ENCODE measurements at regions not wholly inside any gene's neighbourhood (a gene's known extent, or its start where the extent isn't known, plus 50 kb on each side); places are given as distances from the start of the nearest gene placed in this dataset.

DNA sequence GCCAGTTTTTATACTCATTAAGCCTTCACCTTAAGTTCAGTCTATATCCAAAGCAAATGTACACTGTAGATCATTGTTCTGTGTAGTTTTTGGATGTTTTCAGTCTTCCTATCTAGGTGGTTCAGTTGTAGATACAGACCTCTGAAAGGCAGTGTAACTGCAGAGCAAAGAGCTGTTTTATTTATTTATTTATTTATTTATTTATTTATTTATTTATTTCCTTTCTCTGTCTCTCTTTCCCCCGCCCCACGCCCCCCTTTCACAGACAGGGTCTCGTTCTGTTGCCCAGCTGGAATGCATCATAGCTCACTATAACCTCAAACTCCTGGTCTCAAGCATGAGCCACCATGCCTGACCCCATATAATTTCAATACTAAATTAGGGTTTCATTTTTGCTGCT, 281.8 kb upstream of the KLHL1 start:
- no peaks in the 10 kb centered on the region for H3K4me1 Mint-ChIP-seq (ENCODE audit: low read depth, unreplicated experiment)
- Histone ChIP-seq H3K27me3 (ENCODE audit: insufficient read depth, low read length) (no peaks in the 10 kb centered on the region), H3K4me3 (ENCODE audit: insufficient read depth, low read depth, low read length) (no peak overlapping the region), H3K9ac (ENCODE audit: low read length) (no peak overlapping the region), H3K27ac (ENCODE audit: low read depth, low read length) (no peak overlapping the region), H3K9me3 (ENCODE audit: insufficient read depth, low read depth, low read length) (no peaks in the 10 kb centered on the region), H3K4me1 (ENCODE audit: insufficient read depth, low read length) (no peaks in the 10 kb centered on the region), H2AFZ (ENCODE audit: low read depth, low read length) (no peak overlapping the region), H4K20me1 (ENCODE audit: insufficient read depth, low read length) (no peaks in the 10 kb centered on the region), H3K79me2 (ENCODE audit: insufficient read depth, low read length) (no peaks in the 10 kb centered on the region), H3K4me2 (ENCODE audit: low read length) (no peak overlapping the region), H3K36me3 (ENCODE audit: insufficient read depth, low read length) (no peaks in the 10 kb centered on the region)
- H3K9me3 Mint-ChIP-seq (ENCODE audit: unreplicated experiment), result peaks cover 3% of the 10 kb centered on the region
- TF ChIP-seq, protein P1, sequence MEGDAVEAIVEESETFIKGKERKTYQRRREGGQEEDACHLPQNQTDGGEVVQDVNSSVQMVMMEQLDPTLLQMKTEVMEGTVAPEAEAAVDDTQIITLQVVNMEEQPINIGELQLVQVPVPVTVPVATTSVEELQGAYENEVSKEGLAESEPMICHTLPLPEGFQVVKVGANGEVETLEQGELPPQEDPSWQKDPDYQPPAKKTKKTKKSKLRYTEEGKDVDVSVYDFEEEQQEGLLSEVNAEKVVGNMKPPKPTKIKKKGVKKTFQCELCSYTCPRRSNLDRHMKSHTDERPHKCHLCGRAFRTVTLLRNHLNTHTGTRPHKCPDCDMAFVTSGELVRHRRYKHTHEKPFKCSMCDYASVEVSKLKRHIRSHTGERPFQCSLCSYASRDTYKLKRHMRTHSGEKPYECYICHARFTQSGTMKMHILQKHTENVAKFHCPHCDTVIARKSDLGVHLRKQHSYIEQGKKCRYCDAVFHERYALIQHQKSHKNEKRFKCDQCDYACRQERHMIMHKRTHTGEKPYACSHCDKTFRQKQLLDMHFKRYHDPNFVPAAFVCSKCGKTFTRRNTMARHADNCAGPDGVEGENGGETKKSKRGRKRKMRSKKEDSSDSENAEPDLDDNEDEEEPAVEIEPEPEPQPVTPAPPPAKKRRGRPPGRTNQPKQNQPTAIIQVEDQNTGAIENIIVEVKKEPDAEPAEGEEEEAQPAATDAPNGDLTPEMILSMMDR (IDR thresholded peaks at IDR 0.05; ENCODE audit: insufficient read depth, low read depth, low read length), result no peak
- TF ChIP-seq EZH2 (IDR thresholded peaks at IDR 0.05; ENCODE audit: insufficient read depth, low read length), result no peak
- H3K4me3 Mint-ChIP-seq (ENCODE audit: unreplicated experiment), result no peak overlapping the region
- H3K27me3 Mint-ChIP-seq (ENCODE audit: low read depth, unreplicated experiment), result no peaks in the 10 kb centered on the region
- DNase-seq (ENCODE audit: low read depth), result no peak
- H3K36me3 Mint-ChIP-seq (ENCODE audit: low read depth, unreplicated experiment), result no peaks in the 10 kb centered on the region
- FAIRE-seq, result no peak
- H3K27ac Mint-ChIP-seq (ENCODE audit: unreplicated experiment), result no peak overlapping the region

GRCh38 chr13:70388935-70389334, 280.7 kb upstream of the KLHL1 start:
- Histone ChIP-seq H3K4me1 (ENCODE audit: insufficient read depth, low read length) (no peaks in the 10 kb centered on the region), H3K27me3 (ENCODE audit: insufficient read depth, low read length) (no peaks in the 10 kb centered on the region), H2AFZ (ENCODE audit: low read depth, low read length) (no peak overlapping the region), H3K36me3 (ENCODE audit: insufficient read depth, low read length) (no peaks in the 10 kb centered on the region), H3K27ac (ENCODE audit: low read depth, low read length) (no peak overlapping the region), H3K9ac (ENCODE audit: low read length) (no peak overlapping the region), H3K9me3 (ENCODE audit: insufficient read depth, low read depth, low read length) (no peaks in the 10 kb centered on the region), H4K20me1 (ENCODE audit: insufficient read depth, low read length) (no peaks in the 10 kb centered on the region), H3K4me2 (ENCODE audit: low read length) (no peak overlapping the region), H3K4me3 (ENCODE audit: insufficient read depth, low read depth, low read length) (no peak overlapping the region), H3K79me2 (ENCODE audit: insufficient read depth, low read length) (no peaks in the 10 kb centered on the region)
- DNase-seq (ENCODE audit: low read depth) (no peak), FAIRE-seq (no peak)
- H3K27ac Mint-ChIP-seq (ENCODE audit: unreplicated experiment), result no peak overlapping the region
- no peaks in the 10 kb centered on the region for H3K27me3 Mint-ChIP-seq (ENCODE audit: low read depth, unreplicated experiment)
- no peaks in the 10 kb centered on the region for H3K4me1 Mint-ChIP-seq (ENCODE audit: low read depth, unreplicated experiment)
- no peaks in the 10 kb centered on the region for H3K36me3 Mint-ChIP-seq (ENCODE audit: low read depth, unreplicated experiment)
- H3K9me3 Mint-ChIP-seq (ENCODE audit: unreplicated experiment), result peaks cover 3% of the 10 kb centered on the region
- no peak overlapping the region for H3K4me3 Mint-ChIP-seq (ENCODE audit: unreplicated experiment)
- TF ChIP-seq EZH2 (IDR thresholded peaks at IDR 0.05; ENCODE audit: insufficient read depth, low read length), result no peak
- TF ChIP-seq, protein P1 (IDR thresholded peaks at IDR 0.05; ENCODE audit: insufficient read depth, low read depth, low read length), result no peak

DNA sequence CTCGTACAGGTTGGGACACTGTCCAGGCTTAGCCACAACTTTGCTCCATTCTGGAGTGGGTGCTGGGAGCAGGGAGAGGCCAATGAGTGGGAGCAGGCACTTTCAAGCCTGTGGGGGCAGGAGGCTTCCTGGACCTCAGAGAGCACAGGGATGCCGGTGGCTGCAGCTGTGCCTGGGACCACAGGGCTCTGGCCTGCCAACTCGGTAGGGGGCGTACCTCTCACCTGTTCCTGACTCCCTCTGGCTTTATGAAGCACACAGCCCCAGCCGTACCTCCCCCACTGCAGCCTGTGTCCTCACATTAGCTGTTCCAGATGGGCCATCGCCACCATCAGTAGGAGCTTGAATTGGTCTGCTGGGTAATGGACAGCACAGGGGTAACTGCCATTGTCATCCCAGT, 278.7 kb upstream of the KLHL1 start:
- FAIRE-seq, result no peak
- Mint-ChIP-seq H3K4me1 (ENCODE audit: low read depth, unreplicated experiment) (no peaks in the 10 kb centered on the region), H3K36me3 (ENCODE audit: low read depth, unreplicated experiment) (no peaks in the 10 kb centered on the region), H3K27ac (ENCODE audit: unreplicated experiment) (no peak overlapping the region), H3K9me3 (ENCODE audit: unreplicated experiment) (peaks cover 3% of the 10 kb centered on the region), H3K4me3 (ENCODE audit: unreplicated experiment) (no peak overlapping the region), H3K27me3 (ENCODE audit: low read depth, unreplicated experiment) (no peaks in the 10 kb centered on the region)
- Histone ChIP-seq H3K4me3 (ENCODE audit: insufficient read depth, low read depth, low read length) (no peak overlapping the region), H3K4me1 (ENCODE audit: insufficient read depth, low read length) (no peaks in the 10 kb centered on the region), H4K20me1 (ENCODE audit: insufficient read depth, low read length) (no peaks in the 10 kb centered on the region), H3K27me3 (ENCODE audit: insufficient read depth, low read length) (no peaks in the 10 kb centered on the region), H3K79me2 (ENCODE audit: insufficient read depth, low read length) (no peaks in the 10 kb centered on the region), H3K36me3 (ENCODE audit: insufficient read depth, low read length) (no peaks in the 10 kb centered on the region), H2AFZ (ENCODE audit: low read depth, low read length) (no peak overlapping the region), H3K4me2 (ENCODE audit: low read length) (no peak overlapping the region), H3K27ac (ENCODE audit: low read depth, low read length) (no peak overlapping the region), H3K9me3 (ENCODE audit: insufficient read depth, low read depth, low read length) (no peaks in the 10 kb centered on the region), H3K9ac (ENCODE audit: low read length) (no peak overlapping the region)
- TF ChIP-seq EZH2 (IDR thresholded peaks at IDR 0.05; ENCODE audit: insufficient read depth, low read length), result no peak
- TF ChIP-seq, protein P1 (IDR thresholded peaks at IDR 0.05; ENCODE audit: insufficient read depth, low read depth, low read length), result no peak
- DNase-seq (ENCODE audit: low read depth), result no peak

Measured in astrocyte (in vitro differentiated cells and primary cell).